Astrocyte of the cerebellum (primary cell): ENCODE measurements at regions not wholly inside any gene's neighbourhood (a gene's known extent, or its start where the extent isn't known, plus 50 kb on each side); places are given as distances from the start of the nearest gene placed in this dataset.

ENCODE experiments used
- DNase-seq: peaks from one replicate; pipeline ENCODE4 v3.0.0-alpha.2; 2011; ENCODE audit warnings: low read depth
- H3K4me3 ChIP-seq: 2 replicates; pipeline ENCODE4 v1.5.1; 2011; ENCODE audit warnings: mild to moderate bottlenecking, low read depth, low read length, moderate library complexity
- in situ Hi-C: cut with HindIII; loops from 2 replicates; pipeline ENCODE4 v1.10.0; 2017; ENCODE audit warnings: low sequenced_read_pairs
- TF ChIP-seq, protein P1 (sequence below): IDR thresholded peaks from 2 replicates; pipeline ENCODE4 v1.5.1; 2012; ENCODE audit warnings: low read length, low read depth, moderate library complexity, mild to moderate bottlenecking; ENCODE audit errors: missing control alignments

- in situ Hi-C loops = no loop called here
- H3K4me3 ChIP-seq = no peak overlapping the region
- no peak for DNase-seq
- TF ChIP-seq, protein P1, sequence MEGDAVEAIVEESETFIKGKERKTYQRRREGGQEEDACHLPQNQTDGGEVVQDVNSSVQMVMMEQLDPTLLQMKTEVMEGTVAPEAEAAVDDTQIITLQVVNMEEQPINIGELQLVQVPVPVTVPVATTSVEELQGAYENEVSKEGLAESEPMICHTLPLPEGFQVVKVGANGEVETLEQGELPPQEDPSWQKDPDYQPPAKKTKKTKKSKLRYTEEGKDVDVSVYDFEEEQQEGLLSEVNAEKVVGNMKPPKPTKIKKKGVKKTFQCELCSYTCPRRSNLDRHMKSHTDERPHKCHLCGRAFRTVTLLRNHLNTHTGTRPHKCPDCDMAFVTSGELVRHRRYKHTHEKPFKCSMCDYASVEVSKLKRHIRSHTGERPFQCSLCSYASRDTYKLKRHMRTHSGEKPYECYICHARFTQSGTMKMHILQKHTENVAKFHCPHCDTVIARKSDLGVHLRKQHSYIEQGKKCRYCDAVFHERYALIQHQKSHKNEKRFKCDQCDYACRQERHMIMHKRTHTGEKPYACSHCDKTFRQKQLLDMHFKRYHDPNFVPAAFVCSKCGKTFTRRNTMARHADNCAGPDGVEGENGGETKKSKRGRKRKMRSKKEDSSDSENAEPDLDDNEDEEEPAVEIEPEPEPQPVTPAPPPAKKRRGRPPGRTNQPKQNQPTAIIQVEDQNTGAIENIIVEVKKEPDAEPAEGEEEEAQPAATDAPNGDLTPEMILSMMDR = no peak
These were observed 84.8 kb upstream of the SASH1 start for GRCh38 chr6:148257810-148258209.

DNA sequence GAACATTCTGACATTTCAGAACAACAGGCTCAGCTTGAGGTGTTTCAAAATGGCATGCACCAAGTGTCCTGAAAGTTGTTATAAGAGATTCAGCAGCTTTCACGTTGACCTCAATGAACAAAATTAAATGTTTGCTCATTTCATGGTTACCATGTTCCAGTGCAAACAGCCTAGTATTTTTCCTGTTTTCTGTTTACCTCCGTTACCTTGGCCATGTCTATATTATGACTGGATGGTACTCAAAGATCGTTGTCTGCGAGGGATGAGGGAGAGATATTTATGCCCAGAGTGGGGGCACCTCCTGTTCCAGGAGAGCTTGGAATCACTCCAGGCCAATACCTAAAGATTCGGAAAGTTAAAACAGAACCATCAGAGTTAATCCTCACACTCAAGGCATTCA, 83.8 kb upstream of the SASH1 start:
- TF ChIP-seq, protein P1 = no peak
- in situ Hi-C loops = no loop called here
- no peak for DNase-seq
- no peak overlapping the region for H3K4me3 ChIP-seq

DNA sequence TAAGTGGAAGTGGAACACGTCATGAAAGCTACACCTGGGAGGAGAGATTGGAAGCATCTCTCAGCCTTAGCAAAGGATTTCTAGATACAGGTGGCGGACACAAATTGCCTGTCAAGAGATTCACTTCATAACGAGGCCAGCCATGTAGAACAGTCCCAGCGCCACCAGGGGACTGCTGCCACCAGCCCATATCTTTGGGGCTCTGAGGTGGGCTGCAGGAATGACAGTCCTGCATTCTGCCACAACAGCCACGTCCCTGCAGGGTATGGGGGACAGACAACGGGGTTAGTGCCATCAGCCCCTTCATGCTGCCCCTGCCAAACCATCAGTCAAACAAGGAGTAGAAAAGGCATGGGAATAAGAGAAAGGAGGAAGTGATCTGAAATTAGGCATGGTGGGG, 81.2 kb upstream of the SASH1 start:
- no peak overlapping the region for H3K4me3 ChIP-seq
- in situ Hi-C loops = no loop called here
- TF ChIP-seq, protein P1 = no peak
- no peak for DNase-seq

DNA sequence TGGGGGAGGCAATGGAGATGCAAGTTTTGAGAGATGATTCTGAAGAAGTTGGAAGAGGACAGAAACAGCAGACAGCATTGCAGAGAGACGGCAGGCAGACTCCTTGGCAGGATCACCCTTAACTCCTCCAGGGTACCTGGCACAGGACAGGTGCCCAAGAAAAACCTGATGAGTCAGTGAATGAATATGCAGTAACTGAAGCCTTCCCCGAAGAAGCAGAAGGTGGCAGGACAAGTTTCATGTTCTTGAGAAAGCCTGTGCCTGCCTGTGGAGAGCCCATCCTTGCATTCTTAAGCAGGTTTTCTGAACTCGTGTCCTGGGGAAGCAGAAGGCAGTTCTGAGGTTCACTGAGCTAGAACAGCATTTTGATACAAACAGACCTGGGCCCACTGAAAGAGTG, 79.6 kb upstream of the SASH1 start:
- TF ChIP-seq, protein P1 = no peak
- DNase-seq = no peak
- no peak overlapping the region for H3K4me3 ChIP-seq
- in situ Hi-C loops = no loop called here

GRCh38 chr6:148263961-148264360, 78.7 kb upstream of the SASH1 start:
- TF ChIP-seq, protein P1 = no peak
- in situ Hi-C loops = no loop called here
- no peak for DNase-seq
- no peak overlapping the region for H3K4me3 ChIP-seq

- no peak for DNase-seq
- TF ChIP-seq, protein P1 = no peak
- in situ Hi-C loops = no loop called here
- H3K4me3 ChIP-seq = no peak overlapping the region
These were observed 77.6 kb upstream of the SASH1 start for GRCh38 chr6:148265054-148265453.

GRCh38 chr6:148269386-148269785, 73.3 kb upstream of the SASH1 start:
- TF ChIP-seq, protein P1 = no peak
- in situ Hi-C loops = no loop called here
- no peak for DNase-seq
- H3K4me3 ChIP-seq = no peak overlapping the region
